ENCODE measurements at regions not wholly inside any gene's neighbourhood (a gene's known extent, or its start where the extent isn't known, plus 50 kb on each side); places are given as distances from the start of the nearest gene placed in this dataset.

GRCh38 chr20:51253280-51253679, 230.4 kb upstream of the KCNG1 start:
- Histone ChIP-seq H3K36me3 (no peaks in the 10 kb centered on the region), H3K4me3 (no peak overlapping the region), H3K27me3 (peaks cover 32% of the 10 kb centered on the region), H3K27ac (no peak overlapping the region), H3K9me3 (no peaks in the 10 kb centered on the region), H3K4me1 (no peaks in the 10 kb centered on the region)
- WGBS, 2 donors (ENCODE audit: low coverage in 1 of 2) = 29% methylated on average over 1 of the region's 1 CpG; no CpG with 5 or more reads in 1 of the 2 donors
- no peak for TF ChIP-seq EP300 (IDR thresholded peaks at IDR 0.05)
- no peak for ATAC-seq

GRCh38 chr20:51249781-51250180, 226.9 kb upstream of the KCNG1 start:
- Histone ChIP-seq H3K4me3 (no peak overlapping the region), H3K27me3 (peaks cover 21% of the 10 kb centered on the region), H3K4me1 (no peaks in the 10 kb centered on the region), H3K36me3 (no peaks in the 10 kb centered on the region), H3K27ac (no peak overlapping the region), H3K9me3 (no peaks in the 10 kb centered on the region)
- no peak for ATAC-seq
- 48 to 64% methylated on average over 4 to 6 of the region's 6 CpGs for WGBS, 2 donors (ENCODE audit: low coverage in 1 of 2)
- TF ChIP-seq EP300 (IDR thresholded peaks at IDR 0.05) = no peak
- TF ChIP-seq POLR2AphosphoS5 (IDR thresholded peaks at IDR 0.05) = no peak
- TF ChIP-seq POLR2A (IDR thresholded peaks at IDR 0.05) = no peak
- TF ChIP-seq CTCF (IDR thresholded peaks at IDR 0.05) = no peak

GRCh38 chr20:51249215-51249614, 226.3 kb upstream of the KCNG1 start:
- WGBS, 2 donors (ENCODE audit: low coverage in 1 of 2) = 15 to 50% methylated on average over 2 to 4 of the region's 4 CpGs
- no peak for ATAC-seq
- Histone ChIP-seq H3K36me3 (no peaks in the 10 kb centered on the region), H3K27me3 (peaks cover 16% of the 10 kb centered on the region), H3K9me3 (no peaks in the 10 kb centered on the region), H3K27ac (no peak overlapping the region), H3K4me3 (no peak overlapping the region), H3K4me1 (no peaks in the 10 kb centered on the region)
- TF ChIP-seq CTCF (IDR thresholded peaks at IDR 0.05) = no peak
- TF ChIP-seq POLR2AphosphoS5 (IDR thresholded peaks at IDR 0.05) = no peak
- no peak for TF ChIP-seq EP300 (IDR thresholded peaks at IDR 0.05)
- no peak for TF ChIP-seq POLR2A (IDR thresholded peaks at IDR 0.05)

GRCh38 chr20:51244466-51244865, 221.6 kb upstream of the KCNG1 start:
- H3K27ac ChIP-seq = no peak overlapping the region
- ATAC-seq = no peak
- peaks cover 0 to 28% (median 2%) of the 10 kb centered on the region in 3 donors for H3K9me3 ChIP-seq
- no peak for TF ChIP-seq CTCF (IDR thresholded peaks at IDR 0.05)
- no peaks in the 10 kb centered on the region for H3K4me1 ChIP-seq
- no peaks in the 10 kb centered on the region for H3K36me3 ChIP-seq
- peaks cover 16% of the 10 kb centered on the region for H3K27me3 ChIP-seq
- H3K4me3 ChIP-seq = no peak overlapping the region
- WGBS, 2 donors (ENCODE audit: low coverage in 1 of 2) = 87 to 88% methylated on average over 8 to 10 of the region's 10 CpGs

- Histone ChIP-seq H3K27me3 (peaks cover 23% of the 10 kb centered on the region), H3K4me3 (no peak overlapping the region), H3K27ac (no peak overlapping the region), H3K4me1 (no peaks in the 10 kb centered on the region), H3K9me3 (peaks cover 0 to 33% (median 2%) of the 10 kb centered on the region in 3 donors), H3K36me3 (no peaks in the 10 kb centered on the region)
- TF ChIP-seq CTCF (IDR thresholded peaks at IDR 0.05) = no peak
- 80 to 95% methylated on average over 5 to 6 of the region's 8 CpGs for WGBS, 2 donors (ENCODE audit: low coverage in 1 of 2)
- ATAC-seq = no peak
These were observed 215.9 kb upstream of the KCNG1 start for GRCh38 chr20:51238675-51239305.
